DND-41 (cell line): ENCODE measurements at regions not wholly inside any gene's neighbourhood (a gene's known extent, or its start where the extent isn't known, plus 50 kb on each side); places are given as distances from the start of the nearest gene placed in this dataset.

Experiments
- EZH2 ChIP-seq: IDR thresholded peaks from 3 replicates; pipeline ENCODE4 v1.6.1; 2012; ENCODE audit warnings: borderline replicate concordance, low read depth, mild to moderate bottlenecking, moderate library complexity, low read length, inconsistent platforms; ENCODE audit not compliant: severe bottlenecking
- TF ChIP-seq, protein P1 (sequence below): IDR thresholded peaks from 2 replicates; pipeline ENCODE4 v1.5.1; 2012; ENCODE audit warnings: borderline replicate concordance, low read length, moderate library complexity, mild to moderate bottlenecking; ENCODE audit not compliant: poor library complexity, severe bottlenecking; ENCODE audit errors: extremely low read depth

DNA sequence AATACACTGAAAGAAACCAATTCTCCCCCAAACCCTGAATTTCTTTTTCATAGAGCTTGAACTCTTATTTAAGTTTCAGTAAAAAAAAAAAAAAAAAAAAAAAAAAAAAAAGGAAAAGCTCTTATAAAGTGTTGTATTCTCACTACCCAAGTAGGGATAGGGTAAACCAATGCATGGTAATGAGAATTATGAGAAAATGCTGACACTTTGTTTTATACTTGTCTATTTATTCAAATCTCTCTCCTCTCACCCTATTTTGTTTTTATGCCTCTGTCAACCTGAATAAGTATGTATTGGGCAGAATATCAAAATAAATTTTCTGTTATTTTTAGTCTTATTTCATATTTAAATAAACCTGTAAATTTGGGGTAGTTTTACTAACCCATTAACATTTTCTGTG lies 181.9 kb downstream of the GJA1 start:
- TF ChIP-seq, protein P1, sequence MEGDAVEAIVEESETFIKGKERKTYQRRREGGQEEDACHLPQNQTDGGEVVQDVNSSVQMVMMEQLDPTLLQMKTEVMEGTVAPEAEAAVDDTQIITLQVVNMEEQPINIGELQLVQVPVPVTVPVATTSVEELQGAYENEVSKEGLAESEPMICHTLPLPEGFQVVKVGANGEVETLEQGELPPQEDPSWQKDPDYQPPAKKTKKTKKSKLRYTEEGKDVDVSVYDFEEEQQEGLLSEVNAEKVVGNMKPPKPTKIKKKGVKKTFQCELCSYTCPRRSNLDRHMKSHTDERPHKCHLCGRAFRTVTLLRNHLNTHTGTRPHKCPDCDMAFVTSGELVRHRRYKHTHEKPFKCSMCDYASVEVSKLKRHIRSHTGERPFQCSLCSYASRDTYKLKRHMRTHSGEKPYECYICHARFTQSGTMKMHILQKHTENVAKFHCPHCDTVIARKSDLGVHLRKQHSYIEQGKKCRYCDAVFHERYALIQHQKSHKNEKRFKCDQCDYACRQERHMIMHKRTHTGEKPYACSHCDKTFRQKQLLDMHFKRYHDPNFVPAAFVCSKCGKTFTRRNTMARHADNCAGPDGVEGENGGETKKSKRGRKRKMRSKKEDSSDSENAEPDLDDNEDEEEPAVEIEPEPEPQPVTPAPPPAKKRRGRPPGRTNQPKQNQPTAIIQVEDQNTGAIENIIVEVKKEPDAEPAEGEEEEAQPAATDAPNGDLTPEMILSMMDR = no peak
- no peak for TF ChIP-seq EZH2
